HUES48 (cell line): ENCODE measurements at regions not wholly inside any gene's neighbourhood (a gene's known extent, or its start where the extent isn't known, plus 50 kb on each side); places are given as distances from the start of the nearest gene placed in this dataset.

Experiments
- H3K27ac ChIP-seq: one replicate; pipeline ENCODE4 v1.7.0; 2013; ENCODE audit warnings: low read depth, low read length, inconsistent platforms
- H3K27me3 ChIP-seq: 2 replicates; pipeline ENCODE4 v1.6.1; 2013; ENCODE audit warnings: mild to moderate bottlenecking, low read length; ENCODE audit not compliant: control insufficient read depth, insufficient read depth
- H3K36me3 ChIP-seq: 2 replicates; pipeline ENCODE4 v1.6.1; 2013; ENCODE audit warnings: low read length; ENCODE audit not compliant: control insufficient read depth, insufficient read depth
- H3K4me1 ChIP-seq: 2 replicates; pipeline ENCODE4 v1.6.1; 2013; ENCODE audit warnings: mild to moderate bottlenecking, low read length; ENCODE audit not compliant: control insufficient read depth, insufficient read depth
- H3K4me3 ChIP-seq: 2 replicates; pipeline ENCODE4 v1.5.1; 2013; ENCODE audit warnings: mild to moderate bottlenecking, low read depth, low read length
- H3K9ac ChIP-seq: 2 replicates; pipeline ENCODE4 v1.6.1; 2013; ENCODE audit warnings: mild to moderate bottlenecking, low read depth, low read length, moderate library complexity
- H3K9me3 ChIP-seq: 2 replicates; pipeline ENCODE4 v1.6.1; 2013; ENCODE audit warnings: low read length; ENCODE audit not compliant: control insufficient read depth, insufficient read depth

- Histone ChIP-seq H3K27ac (no peak overlapping the region), H3K4me1 (peaks cover 32% of the 10 kb centered on the region), H3K9me3 (no peaks in the 10 kb centered on the region), H3K4me3 (no peak overlapping the region), H3K36me3 (no peaks in the 10 kb centered on the region), H3K9ac (no peak overlapping the region), H3K27me3 (no peaks in the 10 kb centered on the region)
These were observed 780.8 kb upstream of the GOLIM4 start for GRCh38 chr3:168876346-168877035.

- H3K27me3 ChIP-seq: no peaks in the 10 kb centered on the region
- H3K4me1 ChIP-seq: peaks cover 22% of the 10 kb centered on the region
- H3K36me3 ChIP-seq: no peaks in the 10 kb centered on the region
- no peak overlapping the region for H3K4me3 ChIP-seq
- no peak overlapping the region for H3K9ac ChIP-seq
- H3K9me3 ChIP-seq: no peaks in the 10 kb centered on the region
- no peak overlapping the region for H3K27ac ChIP-seq
These were observed 777.1 kb upstream of the GOLIM4 start for GRCh38 chr3:168872826-168873225.

- Histone ChIP-seq H3K4me3 (no peak overlapping the region), H3K9me3 (no peaks in the 10 kb centered on the region), H3K36me3 (no peaks in the 10 kb centered on the region), H3K27ac (no peak overlapping the region), H3K27me3 (no peaks in the 10 kb centered on the region), H3K9ac (no peak overlapping the region), H3K4me1 (peaks cover 7% of the 10 kb centered on the region; the same call in 1 of the 2 replicates)
These were observed 775.2 kb upstream of the GOLIM4 start for GRCh38 chr3:168870892-168871291.

GRCh38 chr3:168865022-168865551, 769.4 kb upstream of the GOLIM4 start:
- Histone ChIP-seq H3K27ac (no peak overlapping the region), H3K9me3 (no peaks in the 10 kb centered on the region), H3K36me3 (no peaks in the 10 kb centered on the region), H3K4me3 (no peak overlapping the region), H3K4me1 (no peaks in the 10 kb centered on the region), H3K9ac (no peak overlapping the region), H3K27me3 (no peaks in the 10 kb centered on the region)

GRCh38 chr3:168864107-168865021, 768.6 kb upstream of the GOLIM4 start:
- H3K9me3 ChIP-seq: no peaks in the 10 kb centered on the region
- H3K9ac ChIP-seq: no peak overlapping the region
- H3K4me1 ChIP-seq: no peaks in the 10 kb centered on the region
- no peak overlapping the region for H3K4me3 ChIP-seq
- no peaks in the 10 kb centered on the region for H3K27me3 ChIP-seq
- no peak overlapping the region for H3K27ac ChIP-seq
- no peaks in the 10 kb centered on the region for H3K36me3 ChIP-seq

- H3K4me3 ChIP-seq: no peak overlapping the region
- no peak overlapping the region for H3K9ac ChIP-seq
- no peak overlapping the region for H3K27ac ChIP-seq
These were observed 767.8 kb upstream of the GOLIM4 start for GRCh38 chr3:168863561-168863960.

GRCh38 chr3:168862466-168862865, 766.7 kb upstream of the GOLIM4 start:
- no peaks in the 10 kb centered on the region for H3K4me1 ChIP-seq
- no peak overlapping the region for H3K9ac ChIP-seq
- H3K27ac ChIP-seq: no peak overlapping the region
- no peaks in the 10 kb centered on the region for H3K9me3 ChIP-seq
- H3K36me3 ChIP-seq: no peaks in the 10 kb centered on the region
- no peak overlapping the region for H3K4me3 ChIP-seq
- no peaks in the 10 kb centered on the region for H3K27me3 ChIP-seq

More at GRCh38 chr3:168863561-168863960, 767.8 kb upstream of the GOLIM4 start:
- Histone ChIP-seq H3K4me1 (no peaks in the 10 kb centered on the region), H3K27me3 (no peaks in the 10 kb centered on the region), H3K9me3 (no peaks in the 10 kb centered on the region), H3K36me3 (no peaks in the 10 kb centered on the region)

- H3K27ac ChIP-seq: no peak overlapping the region
- H3K4me1 ChIP-seq: no peaks in the 10 kb centered on the region
- H3K9me3 ChIP-seq: no peaks in the 10 kb centered on the region
- H3K27me3 ChIP-seq: no peaks in the 10 kb centered on the region
- H3K4me3 ChIP-seq: no peak overlapping the region
- no peaks in the 10 kb centered on the region for H3K36me3 ChIP-seq
- H3K9ac ChIP-seq: no peak overlapping the region
These were observed 764.9 kb upstream of the GOLIM4 start for GRCh38 chr3:168860592-168860991.

- Histone ChIP-seq H3K4me3 (no peak overlapping the region), H3K4me1 (no peaks in the 10 kb centered on the region), H3K27ac (no peak overlapping the region), H3K27me3 (no peaks in the 10 kb centered on the region), H3K9me3 (no peaks in the 10 kb centered on the region), H3K36me3 (no peaks in the 10 kb centered on the region), H3K9ac (no peak overlapping the region)
These were observed 764.3 kb upstream of the GOLIM4 start for GRCh38 chr3:168860028-168860427.

GRCh38 chr3:168859574-168859973, 763.9 kb upstream of the GOLIM4 start:
- Histone ChIP-seq H3K27ac (no peak overlapping the region), H3K27me3 (no peaks in the 10 kb centered on the region), H3K4me3 (no peak overlapping the region), H3K36me3 (no peaks in the 10 kb centered on the region), H3K9me3 (no peaks in the 10 kb centered on the region), H3K4me1 (no peaks in the 10 kb centered on the region), H3K9ac (no peak overlapping the region)

- H3K4me1 ChIP-seq: no peaks in the 10 kb centered on the region
- H3K9ac ChIP-seq: no peak overlapping the region
- no peak overlapping the region for H3K4me3 ChIP-seq
- no peaks in the 10 kb centered on the region for H3K27me3 ChIP-seq
- no peaks in the 10 kb centered on the region for H3K36me3 ChIP-seq
- no peaks in the 10 kb centered on the region for H3K9me3 ChIP-seq
- no peak overlapping the region for H3K27ac ChIP-seq
These were observed 763.4 kb upstream of the GOLIM4 start for GRCh38 chr3:168859143-168859542.
